WERI-Rb-1 (cell line): ENCODE measurements at regions not wholly inside any gene's neighbourhood (a gene's known extent, or its start where the extent isn't known, plus 50 kb on each side); places are given as distances from the start of the nearest gene placed in this dataset.

Source experiments
- DNase-seq: peaks from one replicate; pipeline ENCODE4 v3.0.0-alpha.2; 2020
- H3K27ac ChIP-seq: fragments of 250-450 bp; sonication (Bioruptor Pico); 2 replicates; pipeline ENCODE4 v1.5.1; 2020; ENCODE audit warnings: mild to moderate bottlenecking, moderate library complexity
- H3K27me3 ChIP-seq: fragments of 250-450 bp; sonication (Bioruptor Pico); 2 replicates; pipeline ENCODE4 v1.5.1; 2021; ENCODE audit warnings: mild to moderate bottlenecking, low read depth, moderate library complexity; ENCODE audit not compliant: insufficient read depth, severe bottlenecking
- H3K36me3 ChIP-seq: fragments of 250-450 bp; sonication (Bioruptor Pico); 2 replicates; pipeline ENCODE4 v1.5.1; 2020; ENCODE audit warnings: mild to moderate bottlenecking, moderate library complexity
- H3K4me3 ChIP-seq: 2 replicates; pipeline ENCODE4 v1.5.1; 2011; ENCODE audit warnings: low read depth, mild to moderate bottlenecking, control low read depth, low read length
- H3K9me3 ChIP-seq: fragments of 250-450 bp; sonication (Bioruptor Pico); 2 replicates; pipeline ENCODE4 v1.5.1; 2021; ENCODE audit warnings: mild to moderate bottlenecking, moderate library complexity; ENCODE audit not compliant: severe bottlenecking
- CTCF ChIP-seq: IDR thresholded peaks from 2 replicates; pipeline ENCODE4 v1.5.1; 2011; ENCODE audit warnings: low read depth, mild to moderate bottlenecking, control low read depth, inconsistent platforms, low read length

- DNase-seq, result no peak
- H3K36me3 ChIP-seq, result no peaks in the 10 kb centered on the region
- H3K9me3 ChIP-seq, result no peaks in the 10 kb centered on the region
- H3K27ac ChIP-seq, result no peak overlapping the region
- peaks cover 3% of the 10 kb centered on the region for H3K27me3 ChIP-seq
- no peak overlapping the region for H3K4me3 ChIP-seq
- TF ChIP-seq CTCF, result no peak
These were observed 62.5 kb upstream of the SIM2 start for GRCh38 chr21:36636439-36636838.

- Histone ChIP-seq H3K27me3 (peaks cover 3% of the 10 kb centered on the region), H3K36me3 (no peaks in the 10 kb centered on the region), H3K9me3 (no peaks in the 10 kb centered on the region), H3K27ac (no peak overlapping the region), H3K4me3 (no peak overlapping the region)
- TF ChIP-seq CTCF, result no peak
- DNase-seq, result no peak
These were observed 59.1 kb upstream of the SIM2 start for GRCh38 chr21:36639769-36640168.

- DNase-seq, result no peak
- no peak overlapping the region for H3K27ac ChIP-seq
- H3K4me3 ChIP-seq, result no peak overlapping the region
These were observed 58.7 kb upstream of the SIM2 start for GRCh38 chr21:36640174-36640720.

GRCh38 chr21:36640721-36641244 is 58.1 kb upstream of the SIM2 start:
- H3K4me3 ChIP-seq, result no peak overlapping the region
- no peaks in the 10 kb centered on the region for H3K9me3 ChIP-seq
- TF ChIP-seq CTCF, result 0 out of 2 replicates have a peak, but pooled peaks have one; percentile 31
- H3K36me3 ChIP-seq, result no peaks in the 10 kb centered on the region
- H3K27ac ChIP-seq, result no peak overlapping the region
- no peak for DNase-seq
- H3K27me3 ChIP-seq, result peaks cover 3% of the 10 kb centered on the region

More at GRCh38 chr21:36640174-36640720, 58.7 kb upstream of the SIM2 start:
- Histone ChIP-seq H3K36me3 (no peaks in the 10 kb centered on the region), H3K27me3 (peaks cover 3% of the 10 kb centered on the region), H3K9me3 (no peaks in the 10 kb centered on the region)
- TF ChIP-seq CTCF, result no peak

- DNase-seq, result no peak
- H3K27ac ChIP-seq, result no peak overlapping the region
- H3K27me3 ChIP-seq, result peaks cover 7% of the 10 kb centered on the region
- H3K4me3 ChIP-seq, result no peak overlapping the region
- TF ChIP-seq CTCF, result no peak
- H3K36me3 ChIP-seq, result no peaks in the 10 kb centered on the region
- peaks cover 3% of the 10 kb centered on the region for H3K9me3 ChIP-seq
These were observed 57.6 kb upstream of the SIM2 start for GRCh38 chr21:36641346-36641745.

GRCh38 chr21:36641886-36642285 is 57.0 kb upstream of the SIM2 start:
- H3K27ac ChIP-seq, result no peak overlapping the region
- H3K36me3 ChIP-seq, result no peaks in the 10 kb centered on the region
- DNase-seq, result no peak
- H3K27me3 ChIP-seq, result peaks cover 11% of the 10 kb centered on the region
- TF ChIP-seq CTCF, result no peak
- peaks cover 5% of the 10 kb centered on the region for H3K9me3 ChIP-seq
- H3K4me3 ChIP-seq, result no peak overlapping the region
